ENCODE measurements at regions not wholly inside any gene's neighbourhood (a gene's known extent, or its start where the extent isn't known, plus 50 kb on each side); places are given as distances from the start of the nearest gene placed in this dataset.

GRCh38 chr12:107404981-107405380 lies 280.6 kb upstream of the PWP1 start:
- H3K27ac ChIP-seq (replicated peaks), result no peak overlapping the region
- TF ChIP-seq REST (IDR thresholded peaks at IDR 0.05; ENCODE audit: insufficient replicate concordance, low read depth) (no peak), CTCF (IDR thresholded peaks at IDR 0.05; ENCODE audit: insufficient read depth, low read length) (peak; percentile 32)
- H3K27me3 ChIP-seq (ENCODE audit: insufficient read depth, poor library complexity, severe bottlenecking), result no peaks in the 10 kb centered on the region
- peak; percentile 1 to 57 for DNase-seq (ENCODE audit: low read depth in 1 of 2, low spot score in 1 of 2)
- no peak overlapping the region for H3K4me3 ChIP-seq (replicated peaks; ENCODE audit: insufficient read depth, low read length)

- H3K27me3 ChIP-seq (ENCODE audit: insufficient read depth, poor library complexity, severe bottlenecking), result no peaks in the 10 kb centered on the region
- no peak for DNase-seq (ENCODE audit: low read depth in 1 of 2, low spot score in 1 of 2)
- no peak overlapping the region for H3K27ac ChIP-seq (replicated peaks)
- no peak for TF ChIP-seq REST (IDR thresholded peaks at IDR 0.05; ENCODE audit: insufficient replicate concordance, low read depth)
- TF ChIP-seq CTCF (IDR thresholded peaks at IDR 0.05; ENCODE audit: insufficient read depth, low read length), result no peak
- TF ChIP-seq SPI1 (IDR thresholded peaks at IDR 0.05; ENCODE audit: borderline replicate concordance, low read depth), result no peak
- TF ChIP-seq POLR2AphosphoS5 (IDR thresholded peaks at IDR 0.05; ENCODE audit: low read depth), result no peak
- TF ChIP-seq GABPA (IDR thresholded peaks at IDR 0.05; ENCODE audit: low read depth), result no peak
- no peak overlapping the region for H3K4me3 ChIP-seq (replicated peaks; ENCODE audit: insufficient read depth, low read length)
These were observed 280.2 kb upstream of the PWP1 start for GRCh38 chr12:107405436-107405835.

- no peak for TF ChIP-seq SPI1 (IDR thresholded peaks at IDR 0.05; ENCODE audit: borderline replicate concordance, low read depth)
- no peak for TF ChIP-seq GABPA (IDR thresholded peaks at IDR 0.05; ENCODE audit: low read depth)
- TF ChIP-seq REST (IDR thresholded peaks at IDR 0.05; ENCODE audit: insufficient replicate concordance, low read depth), result no peak
- TF ChIP-seq CTCF (IDR thresholded peaks at IDR 0.05; ENCODE audit: insufficient read depth, low read length), result no peak
- TF ChIP-seq POLR2AphosphoS5 (IDR thresholded peaks at IDR 0.05; ENCODE audit: low read depth), result no peak
- Histone ChIP-seq H3K4me3 (replicated peaks; ENCODE audit: insufficient read depth, low read length) (no peak overlapping the region), H3K27me3 (ENCODE audit: insufficient read depth, poor library complexity, severe bottlenecking) (no peaks in the 10 kb centered on the region), H3K27ac (replicated peaks) (no peak overlapping the region)
- no peak for DNase-seq (ENCODE audit: low read depth in 1 of 2, low spot score in 1 of 2)
These were observed 278.7 kb upstream of the PWP1 start for GRCh38 chr12:107406932-107407331.

All from HL-60 (cell line).